GM12873 (cell line): ENCODE measurements at regions not wholly inside any gene's neighbourhood (a gene's known extent, or its start where the extent isn't known, plus 50 kb on each side); places are given as distances from the start of the nearest gene placed in this dataset.

ENCODE experiments used
- TF ChIP-seq, protein P1 (sequence below): IDR thresholded peaks from 2 replicates; pipeline ENCODE4 v1.5.1; 2012; ENCODE audit warnings: low read depth, mild to moderate bottlenecking, moderate library complexity, low read length, control low read depth; ENCODE audit not compliant: insufficient read depth; ENCODE audit errors: missing control alignments

GRCh38 chr4:72665171-72665968, 96.3 kb upstream of the ADAMTS3 start:
- TF ChIP-seq, protein P1, sequence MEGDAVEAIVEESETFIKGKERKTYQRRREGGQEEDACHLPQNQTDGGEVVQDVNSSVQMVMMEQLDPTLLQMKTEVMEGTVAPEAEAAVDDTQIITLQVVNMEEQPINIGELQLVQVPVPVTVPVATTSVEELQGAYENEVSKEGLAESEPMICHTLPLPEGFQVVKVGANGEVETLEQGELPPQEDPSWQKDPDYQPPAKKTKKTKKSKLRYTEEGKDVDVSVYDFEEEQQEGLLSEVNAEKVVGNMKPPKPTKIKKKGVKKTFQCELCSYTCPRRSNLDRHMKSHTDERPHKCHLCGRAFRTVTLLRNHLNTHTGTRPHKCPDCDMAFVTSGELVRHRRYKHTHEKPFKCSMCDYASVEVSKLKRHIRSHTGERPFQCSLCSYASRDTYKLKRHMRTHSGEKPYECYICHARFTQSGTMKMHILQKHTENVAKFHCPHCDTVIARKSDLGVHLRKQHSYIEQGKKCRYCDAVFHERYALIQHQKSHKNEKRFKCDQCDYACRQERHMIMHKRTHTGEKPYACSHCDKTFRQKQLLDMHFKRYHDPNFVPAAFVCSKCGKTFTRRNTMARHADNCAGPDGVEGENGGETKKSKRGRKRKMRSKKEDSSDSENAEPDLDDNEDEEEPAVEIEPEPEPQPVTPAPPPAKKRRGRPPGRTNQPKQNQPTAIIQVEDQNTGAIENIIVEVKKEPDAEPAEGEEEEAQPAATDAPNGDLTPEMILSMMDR: no peak

DNA sequence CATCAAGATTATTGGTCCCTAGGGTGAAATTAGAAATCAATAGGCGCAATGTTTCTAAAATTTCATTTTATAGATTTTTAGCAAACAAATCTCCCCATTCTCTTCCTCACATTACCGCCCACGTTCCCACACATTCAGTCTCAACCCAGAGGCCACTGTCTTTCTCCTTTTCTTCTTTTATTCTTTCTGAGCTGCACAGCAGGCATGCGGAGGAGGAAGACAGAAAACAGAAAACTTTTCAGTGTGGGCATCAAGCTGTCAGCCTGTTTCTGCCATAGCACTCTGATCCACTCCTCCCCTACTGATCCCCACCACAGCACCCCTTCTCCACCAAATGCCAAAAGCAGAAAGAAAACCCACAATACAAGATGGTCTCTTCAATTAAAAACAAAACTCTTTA, 94.8 kb upstream of the ADAMTS3 start:
- TF ChIP-seq, protein P1: no peak

GRCh38 chr4:72661830-72662229, 92.8 kb upstream of the ADAMTS3 start:
- TF ChIP-seq, protein P1: no peak

GRCh38 chr4:72641611-72642010, 72.6 kb upstream of the ADAMTS3 start:
- TF ChIP-seq, protein P1: no peak

GRCh38 chr4:72631296-72631695, 62.3 kb upstream of the ADAMTS3 start:
- TF ChIP-seq, protein P1: no peak

DNA sequence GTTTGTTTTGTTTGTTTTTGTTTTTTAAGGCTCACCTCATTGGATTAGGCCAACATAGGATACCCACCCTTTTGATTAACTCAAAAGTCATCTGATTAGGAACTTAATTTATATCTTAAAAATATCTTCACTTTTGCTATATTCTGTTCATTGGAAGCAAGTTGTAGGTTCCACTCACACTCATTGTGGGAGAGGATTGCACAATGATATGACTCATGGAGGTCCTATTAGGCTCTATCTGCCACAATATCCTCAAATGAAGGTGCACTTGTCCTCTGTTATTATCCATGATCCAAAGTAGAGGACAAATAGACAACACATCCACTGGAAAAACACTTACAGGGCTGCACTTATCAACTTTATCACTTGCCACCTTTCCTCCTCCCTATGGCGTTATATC, 60.5 kb upstream of the ADAMTS3 start:
- TF ChIP-seq, protein P1: no peak

DNA sequence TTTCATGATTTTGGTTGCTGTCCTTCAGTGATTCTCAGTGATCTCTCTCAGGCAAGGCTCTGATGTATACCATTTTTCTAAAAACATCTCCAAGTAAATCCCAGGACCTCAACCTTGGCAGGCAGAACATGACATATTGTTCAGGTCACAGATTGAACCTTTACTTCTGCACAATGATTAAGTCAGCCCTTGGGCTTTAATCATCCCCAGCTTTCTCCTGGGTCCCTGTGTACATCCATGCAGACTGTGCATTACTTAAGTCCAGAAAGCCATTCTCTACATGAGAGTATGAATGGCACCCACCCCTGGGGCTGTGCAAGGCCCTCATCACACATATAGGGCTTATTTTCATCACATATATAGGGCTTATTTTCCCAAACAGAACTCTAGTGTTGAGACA, 58.7 kb upstream of the ADAMTS3 start:
- TF ChIP-seq, protein P1: no peak
